ENCODE measurements at regions not wholly inside any gene's neighbourhood (a gene's known extent, or its start where the extent isn't known, plus 50 kb on each side); places are given as distances from the start of the nearest gene placed in this dataset.
"Not testable (repeated sequence)": the region's sequence is repeated elsewhere in the genome, so short reads cannot be mapped to it uniquely, and the experiment has no call there.

GRCh38 chr22:22818202-22818538 is 69.4 kb upstream of the IGLL5 start:
- intact Hi-C loops (cut with micrococcal nuclease) = no loop called here

- intact Hi-C loops (cut with micrococcal nuclease) = no loop called here
Observed at GRCh38 chr22:22818861-22819855, 68.5 kb upstream of the IGLL5 start.

- intact Hi-C loops (cut with micrococcal nuclease) = no loop called here
Observed at GRCh38 chr22:22820076-22820475, 67.5 kb upstream of the IGLL5 start.

GRCh38 chr22:22820626-22821025 is 67.0 kb upstream of the IGLL5 start:
- intact Hi-C loops (cut with micrococcal nuclease) = no loop called here

GRCh38 chr22:22821340-22821739 is 66.3 kb upstream of the IGLL5 start:
- intact Hi-C loops (cut with micrococcal nuclease) = no loop called here

GRCh38 chr22:22822106-22822505 is 65.5 kb upstream of the IGLL5 start:
- intact Hi-C loops (cut with micrococcal nuclease) = no loop called here

GRCh38 chr22:22822553-22822952 is 65.1 kb upstream of the IGLL5 start:
- intact Hi-C loops (cut with micrococcal nuclease) = not testable (repeated sequence)

GRCh38 chr22:22823131-22823810 is 64.3 kb upstream of the IGLL5 start:
- intact Hi-C loops (cut with micrococcal nuclease) = no loop called here

- intact Hi-C loops (cut with micrococcal nuclease) = no loop called here
Observed at GRCh38 chr22:22824340-22825212, 63.0 kb upstream of the IGLL5 start.

- intact Hi-C loops (cut with micrococcal nuclease) = no loop called here
Observed at GRCh38 chr22:22825213-22825593, 62.4 kb upstream of the IGLL5 start.

- intact Hi-C loops (cut with micrococcal nuclease) = no loop called here
Observed at GRCh38 chr22:22827187-22827939, 60.3 kb upstream of the IGLL5 start.

GRCh38 chr22:22830193-22830592 is 57.4 kb upstream of the IGLL5 start:
- intact Hi-C loops (cut with micrococcal nuclease) = no loop called here

- intact Hi-C loops (cut with micrococcal nuclease) = no loop called here
Observed at GRCh38 chr22:22830957-22831688, 56.5 kb upstream of the IGLL5 start.

GRCh38 chr22:22833059-22833458 is 54.6 kb upstream of the IGLL5 start:
- intact Hi-C loops (cut with micrococcal nuclease) = no loop called here

GRCh38 chr22:22833488-22833887 is 54.1 kb upstream of the IGLL5 start:
- intact Hi-C loops (cut with micrococcal nuclease) = no loop called here

- intact Hi-C loops (cut with micrococcal nuclease) = no loop called here
Observed at GRCh38 chr22:22834204-22834603, 53.4 kb upstream of the IGLL5 start.

GRCh38 chr22:22834783-22835182 is 52.8 kb upstream of the IGLL5 start:
- intact Hi-C loops (cut with micrococcal nuclease) = no loop called here

- intact Hi-C loops (cut with micrococcal nuclease) = no loop called here
Observed at GRCh38 chr22:22835242-22835641, 52.4 kb upstream of the IGLL5 start.

- intact Hi-C loops (cut with micrococcal nuclease) = no loop called here
Observed at GRCh38 chr22:22835771-22836291, 51.8 kb upstream of the IGLL5 start.

- intact Hi-C loops (cut with micrococcal nuclease) = no loop called here
Observed at GRCh38 chr22:22836635-22837034, 51.0 kb upstream of the IGLL5 start.
